Tibial artery (tissue), 4 donors: ENCODE measurements at regions not wholly inside any gene's neighbourhood (a gene's known extent, or its start where the extent isn't known, plus 50 kb on each side); places are given as distances from the start of the nearest gene placed in this dataset.
A peak's percentile ranks its signal among the peaks of the same experiment; 100 is the strongest.

Experiments used
- DNase-seq, 2 donors: peaks; one replicate each; pipeline ENCODE4 v3.0.0-alpha.2; 2019
- H3K27ac ChIP-seq, 2 donors: fragments of 200-600 bp; sonication (generic) in 1 of 2; 1 replicate in 1 of 2; 2 replicates in 1 of 2; pipeline ENCODE4 v1.5.1; 2018 to 2019; ENCODE audit warnings: mild to moderate bottlenecking in 1 of 2
- H3K27me3 ChIP-seq, 2 donors: fragments of 200-600 bp; sonication (generic) in 1 of 2; one replicate each; pipeline versions ENCODE4 v1.5.1 to v1.6.0; 2016 to 2019
- H3K36me3 ChIP-seq, 3 donors: fragments of 200-600 bp; sonication (generic) in 2 of 3; one replicate each; pipeline ENCODE4 v1.5.1; 2016 to 2019; ENCODE audit warnings: mild to moderate bottlenecking in 2 of 3
- H3K4me1 ChIP-seq, 4 donors: fragments of 200-600 bp; sonication (generic) in 2 of 4; 1 replicate in 3 of 4; 2 replicates in 1 of 4; pipeline ENCODE4 v1.5.1; 2016 to 2019
- H3K4me3 ChIP-seq, 2 donors: fragments of 200-600 bp; sonication (generic) in 1 of 2; 1 replicate in 1 of 2; 2 replicates in 1 of 2; pipeline ENCODE4 v1.5.1; 2018 to 2019; ENCODE audit warnings: mild to moderate bottlenecking in 2 of 2
- H3K9me3 ChIP-seq, 3 donors: fragments of 200-600 bp; sonication (generic) in 1 of 3; one replicate each; pipeline ENCODE4 v1.5.1; 2016 to 2019
- CTCF ChIP-seq, 2 experiments: fragments of 200-600 bp in 1 of 2; fragments of 450-650 bp in 1 of 2; IDR thresholded peaks; one replicate each; pipeline ENCODE4 v1.5.1; 2017 to 2019; ENCODE audit warnings: antibody characterized with exemption in 2 of 2, mild to moderate bottlenecking in 1 of 2, moderate library complexity in 1 of 2
- intact Hi-C: fragments of 100-400 bp; cut with DNase I; formaldehyde crosslinking; loops from one replicate; pipeline ENCODE4 v1.15.0; 2023; ENCODE audit warnings: low total_unique reads

GRCh38 chr7:47191316-47191715 is 390.6 kb downstream of the TNS3 start:
- no peaks in the 10 kb centered on the region for H3K36me3 ChIP-seq
- no peak for DNase-seq
- H3K27me3 ChIP-seq = peaks cover 0 to 7% of the 10 kb centered on the region in 2 donors
- peaks cover 0 to 1% (median under 1%) of the 10 kb centered on the region in 4 donors for H3K4me1 ChIP-seq
- H3K27ac ChIP-seq = no peak overlapping the region
- no peak overlapping the region for H3K4me3 ChIP-seq
- intact Hi-C loops = loop anchor here (10.0 kb wide), 1 partner anchor 97 kb away; no protein-coding TSS in a partner anchor
- H3K9me3 ChIP-seq = no peaks in the 10 kb centered on the region
- TF ChIP-seq CTCF (IDR thresholded peaks at IDR 0.05) = no peak

GRCh38 chr7:47190462-47190861 is 391.4 kb downstream of the TNS3 start:
- intact Hi-C loops = loop anchor here (10.0 kb wide), 1 partner anchor 96 kb away; no protein-coding TSS in a partner anchor
- TF ChIP-seq CTCF (IDR thresholded peaks at IDR 0.05) = no peak
- H3K36me3 ChIP-seq = no peaks in the 10 kb centered on the region
- H3K4me3 ChIP-seq = no peak overlapping the region
- no peaks in the 10 kb centered on the region for H3K9me3 ChIP-seq
- H3K4me1 ChIP-seq = peaks cover 0 to 10% (median 7%) of the 10 kb centered on the region in 4 donors
- H3K27me3 ChIP-seq = peaks cover 0 to 7% of the 10 kb centered on the region in 2 donors
- no peak overlapping the region for H3K27ac ChIP-seq
- DNase-seq = no peak

DNA sequence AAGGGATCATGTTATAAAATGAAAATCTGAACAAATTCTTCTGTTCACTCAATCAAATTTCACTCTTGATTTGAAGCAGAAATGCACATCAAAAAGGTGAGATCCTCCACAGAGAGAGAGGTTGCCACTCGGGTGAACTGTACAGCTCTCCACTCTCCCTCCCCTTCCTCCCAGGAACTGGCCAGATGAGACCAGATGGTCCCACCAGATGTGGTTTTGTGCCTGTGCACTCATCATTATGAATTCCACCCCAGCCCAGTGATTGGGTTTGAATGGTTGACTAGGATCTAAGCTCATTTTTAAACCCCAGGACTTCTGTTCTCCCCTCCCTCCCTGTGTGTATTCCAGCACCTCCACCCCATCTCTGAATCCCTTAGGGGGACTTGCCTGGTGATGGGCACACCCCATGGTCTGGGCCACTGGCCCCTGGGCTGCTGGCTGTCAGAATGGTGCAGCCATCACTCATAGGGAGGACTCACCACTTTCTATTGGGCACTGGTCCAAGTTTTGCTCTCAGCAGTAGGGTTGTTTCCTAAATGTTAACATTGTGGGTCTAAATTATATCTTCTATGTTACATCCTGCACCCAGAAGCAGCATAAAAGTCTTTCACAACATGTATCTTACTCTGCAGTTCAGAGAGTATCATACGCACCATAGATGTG is 393.1 kb downstream of the TNS3 start:
- intact Hi-C loops = no loop called here
- no peaks in the 10 kb centered on the region for H3K9me3 ChIP-seq
- TF ChIP-seq CTCF (IDR thresholded peaks at IDR 0.05) = no peak

GRCh38 chr7:47188136-47188535 is 393.8 kb downstream of the TNS3 start:
- H3K27ac ChIP-seq = no peak overlapping the region
- no peaks in the 10 kb centered on the region for H3K36me3 ChIP-seq
- intact Hi-C loops = no loop called here
- no peaks in the 10 kb centered on the region for H3K9me3 ChIP-seq
- peaks cover 0 to 33% (median 28%) of the 10 kb centered on the region in 4 donors for H3K4me1 ChIP-seq
- peaks cover 0 to 7% of the 10 kb centered on the region in 2 donors for H3K27me3 ChIP-seq
- H3K4me3 ChIP-seq = no peak overlapping the region
- no peak for TF ChIP-seq CTCF (IDR thresholded peaks at IDR 0.05)
- no peak for DNase-seq

More for the DNA sequence above, 393.1 kb downstream of the TNS3 start:
- H3K4me1 ChIP-seq = peaks cover 0 to 26% (median 23%) of the 10 kb centered on the region in 4 donors
- no peak overlapping the region for H3K4me3 ChIP-seq
- no peak for DNase-seq
- no peak overlapping the region for H3K27ac ChIP-seq
- no peaks in the 10 kb centered on the region for H3K36me3 ChIP-seq
- peaks cover 0 to 7% of the 10 kb centered on the region in 2 donors for H3K27me3 ChIP-seq

DNA sequence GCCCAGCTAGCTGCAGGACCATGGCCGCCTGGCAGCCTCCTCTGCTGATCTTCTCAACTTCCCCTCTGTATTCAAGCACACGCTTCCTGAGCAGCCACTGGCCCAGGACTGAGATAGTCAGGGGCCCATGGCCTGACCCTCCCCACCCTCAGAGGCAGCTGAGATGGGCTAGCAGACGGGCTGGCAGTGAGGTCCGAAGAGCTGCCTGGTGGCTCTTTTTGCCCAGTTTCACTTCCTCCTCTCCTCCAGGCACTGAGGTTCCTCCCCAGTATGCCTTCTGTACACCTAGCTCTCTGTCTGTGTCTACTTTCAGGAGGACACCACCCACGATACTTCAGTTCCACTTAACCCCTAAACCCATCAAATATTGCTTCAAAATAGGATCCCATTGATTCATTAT is 395.6 kb downstream of the TNS3 start:
- H3K27ac ChIP-seq = peak overlapping the region in 1 of 2 donors; percentile 72
- H3K36me3 ChIP-seq = no peaks in the 10 kb centered on the region
- H3K9me3 ChIP-seq = no peaks in the 10 kb centered on the region
- H3K27me3 ChIP-seq = peaks cover 0 to 7% of the 10 kb centered on the region in 2 donors
- no peak overlapping the region for H3K4me3 ChIP-seq
- peaks cover 0 to 51% (median 46%) of the 10 kb centered on the region in 4 donors for H3K4me1 ChIP-seq
- no peak for DNase-seq
- intact Hi-C loops = no loop called here
- TF ChIP-seq CTCF (IDR thresholded peaks at IDR 0.05) = no peak
